ENCODE measurements at regions not wholly inside any gene's neighbourhood (a gene's known extent, or its start where the extent isn't known, plus 50 kb on each side); places are given as distances from the start of the nearest gene placed in this dataset.

- TF ChIP-seq EZH2 (IDR thresholded peaks at IDR 0.05; ENCODE audit: borderline replicate concordance) (no peak), CTCF (IDR thresholded peaks at IDR 0.05; ENCODE audit: poor library complexity) (no peak), EZH2phosphoT487 (IDR thresholded peaks at IDR 0.05; ENCODE audit: low read depth, severe bottlenecking, unreplicated experiment) (no peak)
Measured at GRCh38 chr15:81749716-81750375, 296.0 kb downstream of the MEX3B start.

Measured in hepatocyte (in vitro differentiated cells).